ENCODE measurements at regions not wholly inside any gene's neighbourhood (a gene's known extent, or its start where the extent isn't known, plus 50 kb on each side); places are given as distances from the start of the nearest gene placed in this dataset.
"Not testable (repeated sequence)": the region's sequence is repeated elsewhere in the genome, so short reads cannot be mapped to it uniquely, and the experiment has no call there.

DNA sequence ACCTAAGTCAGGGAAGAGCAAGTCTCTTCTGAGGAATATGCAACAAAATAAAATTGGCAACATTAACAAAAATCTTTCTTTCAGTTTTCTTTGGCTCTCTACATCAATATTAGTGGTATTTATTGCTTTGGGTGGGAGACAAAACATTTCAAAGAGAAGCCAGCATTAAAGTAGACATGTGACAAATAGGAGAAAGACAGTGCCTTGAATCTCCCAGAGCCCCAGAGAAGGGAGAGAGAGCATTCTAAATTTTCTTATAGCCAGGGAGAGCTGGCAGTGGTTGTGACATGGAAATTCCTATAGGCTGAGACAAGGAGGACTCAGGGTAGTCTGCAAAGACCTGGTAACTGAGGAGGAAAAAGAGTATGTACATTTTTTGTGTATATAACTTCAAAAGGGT, 79.4 kb upstream of the NREP start:
- H3K27me3 ChIP-seq (ENCODE audit: insufficient read depth, low read length), result no peaks in the 10 kb centered on the region
- H3K27ac ChIP-seq (ENCODE audit: low read depth, low read length), result no peak overlapping the region
- no peaks in the 10 kb centered on the region for H3K36me3 Mint-ChIP-seq
- H3K4me3 Mint-ChIP-seq, result no peak overlapping the region
- no peaks in the 10 kb centered on the region for H3K36me3 ChIP-seq (ENCODE audit: insufficient read depth, low read length)
- DNase-seq, result no peak
- ChIA-PET CTCF (ENCODE audit: partially characterized antibody) (no interaction called here), POLR2A (ENCODE audit: partially characterized antibody) (no interaction called here)
- H3K4me3 ChIP-seq (ENCODE audit: low read length in 2 of 2), result no peak overlapping the region
- no peaks in the 10 kb centered on the region for H3K9me3 Mint-ChIP-seq
- H3K4me1 Mint-ChIP-seq, result no peaks in the 10 kb centered on the region
- H3K4me1 ChIP-seq (ENCODE audit: insufficient read depth, low read length), result no peaks in the 10 kb centered on the region
- intact Hi-C loops (cut with micrococcal nuclease), result no loop called here
- H3K27ac Mint-ChIP-seq, result no peak overlapping the region
- no peaks in the 10 kb centered on the region for H3K9me3 ChIP-seq (ENCODE audit: control insufficient read depth in 1 of 2, low read length in 2 of 2)
- H3K27me3 Mint-ChIP-seq, result no peaks in the 10 kb centered on the region

- ChIA-PET POLR2A (ENCODE audit: partially characterized antibody) (no interaction called here), CTCF (ENCODE audit: partially characterized antibody) (no interaction called here)
- no peak overlapping the region for H3K4me3 Mint-ChIP-seq
- H3K27me3 Mint-ChIP-seq, result no peaks in the 10 kb centered on the region
- no peaks in the 10 kb centered on the region for H3K36me3 Mint-ChIP-seq
- Histone ChIP-seq H3K36me3 (ENCODE audit: insufficient read depth, low read length) (no peaks in the 10 kb centered on the region), H3K9me3 (ENCODE audit: control insufficient read depth in 1 of 2, low read length in 2 of 2) (no peaks in the 10 kb centered on the region), H3K4me1 (ENCODE audit: insufficient read depth, low read length) (no peaks in the 10 kb centered on the region), H3K27me3 (ENCODE audit: insufficient read depth, low read length) (no peaks in the 10 kb centered on the region), H3K4me3 (ENCODE audit: low read length in 2 of 2) (no peak overlapping the region), H3K27ac (ENCODE audit: low read depth, low read length) (no peak overlapping the region)
- no peaks in the 10 kb centered on the region for H3K4me1 Mint-ChIP-seq
- intact Hi-C loops (cut with micrococcal nuclease), result no loop called here
- no peak for DNase-seq
- H3K27ac Mint-ChIP-seq, result no peak overlapping the region
- H3K9me3 Mint-ChIP-seq, result no peaks in the 10 kb centered on the region
These were observed 78.1 kb upstream of the NREP start for GRCh38 chr5:111834926-111835599.

- ChIA-PET CTCF (ENCODE audit: partially characterized antibody) (interaction anchor here (1.4 kb wide), 1 partner anchor 10 kb away, joined by 3 read pairs; no protein-coding TSS in a partner anchor), POLR2A (ENCODE audit: partially characterized antibody) (no interaction called here)
- Histone ChIP-seq H3K4me1 (ENCODE audit: insufficient read depth, low read length) (no peaks in the 10 kb centered on the region), H3K36me3 (ENCODE audit: insufficient read depth, low read length) (no peaks in the 10 kb centered on the region), H3K27ac (ENCODE audit: low read depth, low read length) (no peak overlapping the region), H3K4me3 (ENCODE audit: low read length in 2 of 2) (no peak overlapping the region), H3K27me3 (ENCODE audit: insufficient read depth, low read length) (no peaks in the 10 kb centered on the region), H3K9me3 (ENCODE audit: control insufficient read depth in 1 of 2, low read length in 2 of 2) (no peaks in the 10 kb centered on the region)
- intact Hi-C loops (cut with micrococcal nuclease), result no loop called here
- H3K36me3 Mint-ChIP-seq, result no peaks in the 10 kb centered on the region
- no peak overlapping the region for H3K4me3 Mint-ChIP-seq
- H3K9me3 Mint-ChIP-seq, result peaks cover 0 to 3% (median 0%) of the 10 kb centered on the region in 8 donors
- H3K27ac Mint-ChIP-seq, result no peak overlapping the region
- no peak for DNase-seq
- no peaks in the 10 kb centered on the region for H3K27me3 Mint-ChIP-seq
- no peaks in the 10 kb centered on the region for H3K4me1 Mint-ChIP-seq
These were observed 73.3 kb upstream of the NREP start for GRCh38 chr5:111830333-111830732.

- H3K27ac ChIP-seq (ENCODE audit: low read depth, low read length), result no peak overlapping the region
- H3K4me3 ChIP-seq (ENCODE audit: low read length in 2 of 2), result no peak overlapping the region
- ChIA-PET POLR2A (ENCODE audit: partially characterized antibody) (no interaction called here), CTCF (ENCODE audit: partially characterized antibody) (interaction anchor here (1.4 kb wide), 1 partner anchor 10 kb away, joined by 3 read pairs; no protein-coding TSS in a partner anchor)
- H3K9me3 ChIP-seq (ENCODE audit: control insufficient read depth in 1 of 2, low read length in 2 of 2), result no peaks in the 10 kb centered on the region
- no peaks in the 10 kb centered on the region for H3K36me3 Mint-ChIP-seq
- no peaks in the 10 kb centered on the region for H3K27me3 ChIP-seq (ENCODE audit: insufficient read depth, low read length)
- H3K9me3 Mint-ChIP-seq, result peaks cover 0 to 3% (median 0%) of the 10 kb centered on the region in 8 donors
- no peaks in the 10 kb centered on the region for H3K4me1 ChIP-seq (ENCODE audit: insufficient read depth, low read length)
- H3K27ac Mint-ChIP-seq, result no peak overlapping the region
- intact Hi-C loops (cut with micrococcal nuclease), result no loop called here
- no peaks in the 10 kb centered on the region for H3K36me3 ChIP-seq (ENCODE audit: insufficient read depth, low read length)
- no peak for DNase-seq
- no peak overlapping the region for H3K4me3 Mint-ChIP-seq
- no peaks in the 10 kb centered on the region for H3K27me3 Mint-ChIP-seq
- no peaks in the 10 kb centered on the region for H3K4me1 Mint-ChIP-seq
These were observed 72.7 kb upstream of the NREP start for GRCh38 chr5:111829701-111830100.

- H3K4me3 ChIP-seq (ENCODE audit: low read length in 2 of 2), result no peak overlapping the region
- no peaks in the 10 kb centered on the region for H3K27me3 ChIP-seq (ENCODE audit: insufficient read depth, low read length)
- no peaks in the 10 kb centered on the region for H3K36me3 Mint-ChIP-seq
- H3K4me1 ChIP-seq (ENCODE audit: insufficient read depth, low read length), result no peaks in the 10 kb centered on the region
- H3K9me3 ChIP-seq (ENCODE audit: control insufficient read depth in 1 of 2, low read length in 2 of 2), result no peaks in the 10 kb centered on the region
- peaks cover 0 to 3% (median 0%) of the 10 kb centered on the region in 8 donors for H3K9me3 Mint-ChIP-seq
- no peak overlapping the region for H3K27ac ChIP-seq (ENCODE audit: low read depth, low read length)
- DNase-seq, result no peak
- H3K27ac Mint-ChIP-seq, result no peak overlapping the region
- CTCF ChIA-PET (ENCODE audit: partially characterized antibody), result no interaction called here
- no peaks in the 10 kb centered on the region for H3K36me3 ChIP-seq (ENCODE audit: insufficient read depth, low read length)
- no peaks in the 10 kb centered on the region for H3K4me1 Mint-ChIP-seq
- intact Hi-C loops (cut with micrococcal nuclease), result no loop called here
- H3K4me3 Mint-ChIP-seq, result no peak overlapping the region
- H3K27me3 Mint-ChIP-seq, result no peaks in the 10 kb centered on the region
- POLR2A ChIA-PET (ENCODE audit: partially characterized antibody), result no interaction called here
These were observed 69.1 kb upstream of the NREP start for GRCh38 chr5:111826064-111826463.

- Histone ChIP-seq H3K36me3 (ENCODE audit: insufficient read depth, low read length) (no peaks in the 10 kb centered on the region), H3K27ac (ENCODE audit: low read depth, low read length) (no peak overlapping the region), H3K4me1 (ENCODE audit: insufficient read depth, low read length) (no peaks in the 10 kb centered on the region), H3K4me3 (ENCODE audit: low read length in 2 of 2) (no peak overlapping the region), H3K9me3 (ENCODE audit: control insufficient read depth in 1 of 2, low read length in 2 of 2) (no peaks in the 10 kb centered on the region), H3K27me3 (ENCODE audit: insufficient read depth, low read length) (no peaks in the 10 kb centered on the region)
- Mint-ChIP-seq H3K27ac (peak overlapping the region in 1 of 7 donors; percentile 0), H3K4me1 (no peaks in the 10 kb centered on the region), H3K9me3 (peaks cover 0 to 12% (median 2%) of the 10 kb centered on the region in 8 donors), H3K4me3 (no peak overlapping the region), H3K36me3 (no peaks in the 10 kb centered on the region), H3K27me3 (no peaks in the 10 kb centered on the region)
- DNase-seq, result no peak
- ChIA-PET POLR2A (ENCODE audit: partially characterized antibody) (no interaction called here), CTCF (ENCODE audit: partially characterized antibody) (interaction anchor here (1.3 kb wide), 1 partner anchor 10 kb away, joined by 3 read pairs; no protein-coding TSS in a partner anchor)
- intact Hi-C loops (cut with micrococcal nuclease), result no loop called here
These were observed 63.1 kb upstream of the NREP start for GRCh38 chr5:111820072-111820471.

DNA sequence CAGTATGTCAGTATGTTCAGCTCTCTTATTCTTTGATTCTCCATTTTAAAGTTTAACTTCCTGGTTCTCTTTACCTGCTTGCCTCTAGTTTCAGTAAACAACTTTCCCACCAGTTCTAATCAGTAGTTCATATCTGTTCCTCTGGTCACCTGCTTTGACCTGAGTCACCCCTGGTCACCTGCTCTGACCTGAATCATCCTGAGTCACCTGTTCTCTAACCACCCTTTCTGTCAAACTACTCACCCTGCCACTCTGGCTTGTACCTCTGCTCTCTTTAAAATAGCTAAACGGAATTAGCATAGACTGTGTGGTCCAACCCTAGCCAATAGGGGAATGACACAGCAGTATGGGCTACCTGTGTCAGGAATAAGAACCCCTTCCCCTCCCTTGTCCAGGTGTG, 62.0 kb upstream of the NREP start:
- H3K4me1 ChIP-seq (ENCODE audit: insufficient read depth, low read length); H3K36me3 ChIP-seq (ENCODE audit: insufficient read depth, low read length); H3K27ac Mint-ChIP-seq; CTCF ChIA-PET (ENCODE audit: partially characterized antibody); H3K4me3 Mint-ChIP-seq; H3K9me3 ChIP-seq (ENCODE audit: control insufficient read depth in 1 of 2, low read length in 2 of 2); H3K4me3 ChIP-seq (ENCODE audit: low read length in 2 of 2); POLR2A ChIA-PET (ENCODE audit: partially characterized antibody); intact Hi-C loops (cut with micrococcal nuclease); H3K4me1 Mint-ChIP-seq; H3K27me3 Mint-ChIP-seq; H3K27ac ChIP-seq (ENCODE audit: low read depth, low read length); DNase-seq; H3K27me3 ChIP-seq (ENCODE audit: insufficient read depth, low read length); H3K36me3 Mint-ChIP-seq: not testable (repeated sequence)
- H3K9me3 Mint-ChIP-seq, result peaks cover 0 to 12% (median 2%) of the 10 kb centered on the region in 8 donors

DNA sequence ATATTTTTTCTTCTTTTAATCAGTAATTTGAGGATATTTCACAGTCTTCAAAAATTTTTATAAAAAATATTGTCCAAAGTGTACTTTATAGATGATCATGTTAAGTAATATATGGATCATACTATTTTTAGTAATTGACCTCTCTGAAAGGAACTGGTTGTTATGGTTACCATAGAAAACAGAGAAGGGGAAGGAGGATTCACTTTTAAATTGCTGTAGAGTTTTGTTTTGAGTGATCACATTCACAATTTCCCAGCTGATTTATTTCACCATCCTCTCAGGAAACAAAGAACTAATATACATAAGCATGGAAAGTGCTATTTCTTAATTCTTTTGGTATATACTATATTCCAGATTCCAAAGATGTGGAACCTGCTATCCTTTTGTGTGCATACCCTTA, 56.5 kb upstream of the NREP start:
- no peak overlapping the region for H3K27ac ChIP-seq (ENCODE audit: low read depth, low read length)
- no peak overlapping the region for H3K27ac Mint-ChIP-seq

More for the DNA sequence above, 56.5 kb upstream of the NREP start:
- Histone ChIP-seq H3K27me3 (ENCODE audit: insufficient read depth, low read length) (no peaks in the 10 kb centered on the region), H3K36me3 (ENCODE audit: insufficient read depth, low read length) (no peaks in the 10 kb centered on the region), H3K4me1 (ENCODE audit: insufficient read depth, low read length) (no peaks in the 10 kb centered on the region), H3K9me3 (ENCODE audit: control insufficient read depth in 1 of 2, low read length in 2 of 2) (no peaks in the 10 kb centered on the region), H3K4me3 (ENCODE audit: low read length in 2 of 2) (no peak overlapping the region)
- Mint-ChIP-seq H3K4me3 (no peak overlapping the region), H3K36me3 (no peaks in the 10 kb centered on the region), H3K4me1 (no peaks in the 10 kb centered on the region), H3K27me3 (peaks cover 0 to 2% of the 10 kb centered on the region in 2 donors), H3K9me3 (peaks cover 0 to under 1% (median 0%) of the 10 kb centered on the region in 8 donors)
- ChIA-PET POLR2A (ENCODE audit: partially characterized antibody) (no interaction called here), CTCF (ENCODE audit: partially characterized antibody) (no interaction called here)
- intact Hi-C loops (cut with micrococcal nuclease), result no loop called here
- DNase-seq, result no peak

All from CD4-positive, alpha-beta memory T cell (primary cell).